H54 (cell line): ENCODE measurements at regions not wholly inside any gene's neighbourhood (a gene's known extent, or its start where the extent isn't known, plus 50 kb on each side); places are given as distances from the start of the nearest gene placed in this dataset.

Experiments used
- DNase-seq: peaks from one replicate; pipeline ENCODE4 v3.0.0; 2011; ENCODE audit warnings: low spot score, mixed read lengths; ENCODE audit not compliant: insufficient read length
- FAIRE-seq: peaks from 3 replicates; lab custom pipeline; 2011; peaks lifted over from hg19 to GRCh38; lab: Jason Lieb, UNC
- POLR2A ChIP-seq: IDR thresholded peaks from 2 replicates; pipeline ENCODE4 v1.6.1; 2011; ENCODE audit warnings: low read depth, mild to moderate bottlenecking, low read length

DNA sequence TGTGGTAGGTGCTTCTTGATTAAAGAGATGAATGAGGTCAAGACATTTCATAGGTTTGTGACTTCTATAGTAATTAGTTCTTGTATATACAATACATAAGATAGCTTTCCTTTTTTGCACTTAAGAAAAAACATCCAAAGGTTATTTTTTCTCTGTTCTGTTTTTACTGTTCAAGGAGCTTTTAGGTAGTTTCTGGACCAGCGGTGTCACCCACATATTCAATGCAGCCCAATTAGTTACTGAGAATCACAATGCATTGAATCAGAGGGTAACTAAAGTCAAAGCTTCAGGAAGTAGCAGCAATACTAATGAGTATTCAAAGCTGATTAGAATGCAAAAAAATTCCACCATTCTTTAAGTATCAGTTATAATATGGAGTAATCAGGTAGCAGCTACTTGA is 211.6 kb downstream of the SH2D1A start:
- FAIRE-seq (no peak), DNase-seq (no peak)
- no peak for TF ChIP-seq POLR2A

DNA sequence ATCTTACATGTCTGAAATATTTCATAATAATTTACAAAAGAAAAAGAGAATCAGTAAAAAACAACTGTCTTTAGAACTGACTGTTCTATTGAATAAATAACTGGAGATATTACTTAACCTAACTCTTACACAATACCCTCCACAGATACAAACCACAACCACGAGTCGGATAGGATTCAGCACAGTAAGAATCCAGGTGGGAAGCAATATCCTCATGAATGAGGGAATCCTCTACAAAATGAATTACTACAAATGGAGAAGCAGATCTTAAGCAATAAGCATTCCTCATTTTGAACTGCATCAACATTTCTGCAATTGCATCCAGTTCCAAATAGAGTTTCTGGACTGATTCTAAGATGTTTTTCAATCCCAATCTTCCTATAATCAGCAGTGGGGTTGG is 227.1 kb downstream of the SH2D1A start:
- no peak for TF ChIP-seq POLR2A
- DNase-seq = no peak
- FAIRE-seq = no peak

DNA sequence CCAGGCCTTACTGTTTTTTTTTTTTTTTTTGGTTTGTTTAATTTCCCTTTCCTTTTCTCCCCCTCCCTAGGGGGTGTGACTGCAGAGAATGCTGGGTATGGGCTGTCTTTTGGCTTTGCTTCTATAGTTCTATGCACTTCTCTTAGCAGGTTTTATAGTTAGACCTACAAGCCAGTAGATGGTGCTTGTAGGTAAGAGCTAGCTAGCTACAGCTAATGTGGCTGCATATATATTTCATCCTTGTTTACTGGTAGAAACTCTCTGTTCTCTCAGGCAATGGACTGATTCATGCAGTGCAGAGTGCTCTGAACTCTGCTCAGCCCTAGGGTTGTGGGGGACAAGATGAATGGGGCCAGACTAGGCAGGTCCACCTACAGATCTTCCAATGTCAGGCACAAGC is 246.4 kb downstream of the SH2D1A start:
- TF ChIP-seq POLR2A = no peak
- no peak for DNase-seq
- no peak for FAIRE-seq

- DNase-seq = no peak
- FAIRE-seq = no peak
- no peak for TF ChIP-seq POLR2A
Measured at GRCh38 chrX:124594017-124594651, 247.8 kb downstream of the SH2D1A start.

GRCh38 chrX:124605511-124605910 is 259.1 kb downstream of the SH2D1A start:
- FAIRE-seq = no peak
- TF ChIP-seq POLR2A = no peak
- DNase-seq = no peak

DNA sequence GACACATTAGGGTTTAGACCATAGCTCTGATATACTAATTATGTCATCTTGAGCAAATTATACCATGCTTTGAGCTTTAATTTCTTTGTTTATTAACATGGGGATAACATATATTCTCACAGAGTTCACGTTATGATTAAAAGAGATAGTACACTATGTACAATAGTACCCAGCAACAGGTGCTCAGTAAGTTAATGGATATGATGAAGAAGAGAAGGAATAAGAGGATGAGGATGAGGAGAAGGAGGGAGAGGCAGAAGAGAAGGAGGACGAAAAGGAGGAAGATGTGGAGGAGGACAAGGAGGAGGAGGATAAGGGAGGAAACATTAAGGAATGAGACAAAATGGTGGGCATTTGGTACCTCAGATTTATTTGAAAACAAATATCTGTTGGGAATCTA is 260.4 kb downstream of the SH2D1A start:
- TF ChIP-seq POLR2A = no peak
- DNase-seq = no peak
- FAIRE-seq = no peak

DNA sequence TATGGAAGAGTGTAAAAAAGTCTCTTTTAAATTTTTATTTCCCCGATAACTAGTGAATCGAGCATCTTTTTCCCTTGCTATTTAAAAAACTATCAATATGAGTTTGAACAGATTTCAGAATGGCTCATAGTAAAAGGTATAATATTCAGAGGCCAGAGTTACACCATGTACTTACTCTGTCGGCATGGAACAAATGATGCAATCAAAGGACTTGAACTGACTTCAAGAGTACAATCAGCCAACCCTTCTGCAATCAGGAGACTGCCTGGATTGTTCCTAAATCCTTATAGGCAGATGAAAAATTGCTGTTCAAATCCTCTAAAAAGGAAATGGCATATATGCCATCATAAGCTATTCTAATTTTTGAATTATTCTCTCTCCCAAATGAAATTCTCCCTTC is 273.3 kb downstream of the SH2D1A start:
- no peak for FAIRE-seq
- no peak for DNase-seq
- TF ChIP-seq POLR2A = no peak

- FAIRE-seq (no peak), DNase-seq (no peak)
- TF ChIP-seq POLR2A = no peak
Measured at GRCh38 chrX:124634363-124634762, 288.0 kb downstream of the SH2D1A start.

- FAIRE-seq (no peak), DNase-seq (no peak)
- TF ChIP-seq POLR2A = no peak
Measured at GRCh38 chrX:124641737-124642491, 295.6 kb downstream of the SH2D1A start.

DNA sequence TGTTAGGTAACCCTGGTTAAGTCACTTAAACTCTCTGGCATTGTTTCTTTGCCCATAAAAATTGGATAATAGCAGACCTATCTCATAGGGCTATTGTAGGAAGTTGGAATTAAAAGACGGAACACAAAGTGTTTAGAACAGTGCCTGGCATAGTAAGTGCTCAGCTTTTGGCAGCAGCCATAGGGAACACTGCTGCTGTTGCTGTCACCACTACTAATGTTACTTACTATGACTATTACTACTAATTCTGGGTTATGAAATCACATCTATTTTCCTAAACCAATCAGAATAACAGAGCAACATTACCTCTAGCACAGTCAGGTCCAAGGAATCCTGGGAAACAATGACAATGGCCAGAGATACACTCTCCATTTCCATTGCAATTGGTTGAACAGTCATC is 300.0 kb downstream of the SH2D1A start:
- no peak for TF ChIP-seq POLR2A
- DNase-seq = no peak
- FAIRE-seq = no peak

DNA sequence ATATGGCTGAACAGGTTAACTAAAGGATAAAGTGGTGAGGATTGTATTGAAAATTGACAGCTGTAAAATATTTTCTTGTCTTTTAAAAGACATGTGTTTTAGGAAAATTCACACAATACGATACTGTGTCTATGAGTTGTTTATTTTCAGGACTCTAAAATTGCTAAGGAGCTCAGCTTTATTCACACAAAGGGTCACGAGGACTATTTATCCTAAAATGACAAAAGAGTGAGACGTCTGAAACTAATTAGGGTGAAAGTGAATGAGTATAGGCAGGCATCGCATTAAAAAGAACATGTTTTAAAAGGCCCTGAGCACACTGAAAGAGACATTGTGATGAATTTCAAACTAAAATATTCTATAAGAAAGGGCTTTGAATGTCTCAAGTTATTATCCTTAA is 304.7 kb downstream of the SH2D1A start:
- FAIRE-seq (no peak), DNase-seq (no peak)
- no peak for TF ChIP-seq POLR2A

DNA sequence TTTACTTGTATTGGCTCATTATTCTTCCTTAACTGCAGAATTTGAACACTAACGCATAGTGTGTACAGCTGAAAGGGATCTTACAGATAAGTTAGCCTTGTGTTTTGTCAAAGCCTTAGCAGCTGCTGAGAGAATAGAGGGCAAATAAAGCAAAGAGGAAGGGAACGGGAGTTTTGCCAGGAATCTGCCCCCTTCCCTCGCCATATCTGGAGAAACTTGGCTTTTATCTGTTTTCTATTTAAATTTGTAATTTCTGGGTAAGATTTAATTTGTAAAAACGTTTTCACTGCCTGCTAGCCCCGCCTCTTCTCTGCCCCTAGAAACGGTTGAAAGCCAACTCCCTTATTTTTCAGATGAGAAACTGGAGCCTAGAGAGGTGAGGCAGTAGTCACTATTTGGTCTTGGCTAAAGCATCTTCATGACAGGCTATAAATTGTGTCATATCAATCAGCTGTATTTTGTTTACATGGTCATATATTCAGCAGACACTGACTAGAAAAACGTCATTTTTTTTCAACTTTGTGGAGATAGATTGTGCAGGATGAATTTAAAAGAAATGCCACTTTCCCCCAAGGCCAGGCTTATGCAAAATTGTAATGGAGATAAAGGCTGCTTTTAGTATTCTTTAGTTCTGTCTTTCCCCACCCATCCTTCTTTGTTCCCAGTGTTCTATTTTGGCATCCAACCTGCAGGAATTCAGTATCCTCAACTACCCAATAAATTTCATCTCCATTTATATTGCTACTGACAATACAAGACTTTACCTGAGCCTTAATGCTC is 319.4 kb downstream of the SH2D1A start:
- TF ChIP-seq POLR2A = no peak
- no peak for FAIRE-seq
- no peak for DNase-seq

DNA sequence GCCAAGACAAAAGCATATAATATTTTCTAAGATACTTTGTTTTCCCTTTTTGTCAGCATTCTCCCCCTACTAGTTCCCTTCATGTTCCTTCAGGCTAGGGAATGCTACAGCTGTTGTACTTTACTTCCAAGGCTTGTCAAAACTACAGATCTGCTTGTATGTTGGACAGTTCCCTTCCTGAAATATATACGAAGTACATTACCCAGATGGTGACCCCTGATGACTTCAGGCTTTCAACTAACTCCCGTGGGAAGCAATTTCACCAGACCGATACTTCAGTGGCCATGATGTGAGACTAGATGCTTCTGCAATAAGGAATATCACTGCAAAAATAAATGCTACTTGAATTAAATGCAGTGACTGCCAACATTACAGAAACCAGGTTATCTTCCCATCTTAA is 332.8 kb downstream of the SH2D1A start:
- no peak for FAIRE-seq
- no peak for DNase-seq
- no peak for TF ChIP-seq POLR2A

DNA sequence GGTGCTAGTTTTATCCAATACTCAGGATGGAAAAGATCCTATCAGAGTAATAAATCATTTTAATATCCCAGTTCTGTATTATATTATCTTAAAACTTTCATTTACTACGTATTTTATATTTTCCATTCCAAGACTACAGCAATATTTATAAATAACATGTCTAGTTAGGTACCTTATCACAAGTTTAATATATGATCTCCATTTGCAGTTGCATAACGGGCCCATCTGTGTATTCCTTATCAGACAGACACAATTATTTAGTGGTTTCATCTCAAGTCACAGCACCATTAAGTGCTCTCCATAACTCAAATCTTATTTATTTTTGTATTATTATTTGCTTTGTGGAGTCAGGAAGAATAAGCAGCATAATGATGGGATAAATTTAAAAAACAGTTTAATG is 333.9 kb downstream of the SH2D1A start:
- DNase-seq = no peak
- FAIRE-seq = no peak
- no peak for TF ChIP-seq POLR2A
